PC-9 (cell line): ENCODE measurements at regions not wholly inside any gene's neighbourhood (a gene's known extent, or its start where the extent isn't known, plus 50 kb on each side); places are given as distances from the start of the nearest gene placed in this dataset.

Source experiments
- CTCF ChIP-seq: fragments of 200-600 bp; sonication (generic); conservative IDR thresholded peaks from 2 replicates; pipeline ENCODE4 v1.6.1; 2017; ENCODE audit warnings: mixed run types, antibody characterized with exemption, mild to moderate bottlenecking, moderate library complexity
- EZH2 ChIP-seq: fragments of 200-600 bp; sonication (generic); IDR thresholded peaks from 2 replicates; pipeline ENCODE4 v1.8.0; 2017; ENCODE audit warnings: antibody characterized with exemption, low read depth

GRCh38 chrX:121154858-121155404, 107.5 kb downstream of the GLUD2 start:
- no peak for TF ChIP-seq CTCF
- no peak for TF ChIP-seq EZH2
